Kidney epithelial cell (primary cell): ENCODE measurements at regions not wholly inside any gene's neighbourhood (a gene's known extent, or its start where the extent isn't known, plus 50 kb on each side); places are given as distances from the start of the nearest gene placed in this dataset.

Source experiments
- DNase-seq: peaks from one replicate; pipeline ENCODE4 v3.0.0-alpha.2; 2010; ENCODE audit warnings: low read depth
- H3K27me3 ChIP-seq: 2 replicates; pipeline ENCODE4 v1.6.0; 2011; ENCODE audit warnings: low read length; ENCODE audit not compliant: control insufficient read depth, insufficient read depth
- H3K36me3 ChIP-seq: 2 replicates; pipeline ENCODE4 v1.5.1; 2011; ENCODE audit warnings: low read length; ENCODE audit not compliant: control insufficient read depth, insufficient read depth
- H3K4me3 ChIP-seq: 2 replicates; pipeline ENCODE4 v1.5.1; 2011; ENCODE audit warnings: low read depth, mild to moderate bottlenecking, control low read depth, low read length
- CTCF ChIP-seq: IDR thresholded peaks from 2 replicates; pipeline ENCODE4 v1.5.1; 2011; ENCODE audit warnings: mild to moderate bottlenecking, moderate library complexity, low read length, control low read depth, inconsistent platforms; ENCODE audit not compliant: insufficient read depth, poor library complexity, severe bottlenecking

- DNase-seq = no peak
- Histone ChIP-seq H3K4me3 (no peak overlapping the region), H3K36me3 (no peaks in the 10 kb centered on the region), H3K27me3 (no peaks in the 10 kb centered on the region)
- TF ChIP-seq CTCF = no peak
These were observed 700.6 kb downstream of the HACE1 start for GRCh38 chr6:104159045-104159618.

- TF ChIP-seq CTCF = no peak
- H3K36me3 ChIP-seq = no peaks in the 10 kb centered on the region
- H3K4me3 ChIP-seq = no peak overlapping the region
- no peak for DNase-seq
- H3K27me3 ChIP-seq = no peaks in the 10 kb centered on the region
These were observed 716.0 kb downstream of the HACE1 start for GRCh38 chr6:104143757-104144156.

GRCh38 chr6:104134876-104135275 is 724.8 kb downstream of the HACE1 start:
- no peak for DNase-seq
- H3K4me3 ChIP-seq = no peak overlapping the region
- no peak for TF ChIP-seq CTCF
- no peaks in the 10 kb centered on the region for H3K27me3 ChIP-seq
- no peaks in the 10 kb centered on the region for H3K36me3 ChIP-seq

GRCh38 chr6:104130343-104130742 is 729.4 kb downstream of the HACE1 start:
- TF ChIP-seq CTCF = no peak
- H3K27me3 ChIP-seq = no peaks in the 10 kb centered on the region
- DNase-seq = no peak
- H3K36me3 ChIP-seq = no peaks in the 10 kb centered on the region
- no peak overlapping the region for H3K4me3 ChIP-seq

- DNase-seq = no peak
- no peak for TF ChIP-seq CTCF
- Histone ChIP-seq H3K27me3 (no peaks in the 10 kb centered on the region), H3K36me3 (no peaks in the 10 kb centered on the region), H3K4me3 (no peak overlapping the region)
These were observed 733.3 kb downstream of the HACE1 start for GRCh38 chr6:104126315-104127005.

- no peak for DNase-seq
- no peak for TF ChIP-seq CTCF
- no peaks in the 10 kb centered on the region for H3K36me3 ChIP-seq
- no peak overlapping the region for H3K4me3 ChIP-seq
- H3K27me3 ChIP-seq = no peaks in the 10 kb centered on the region
These were observed 736.5 kb downstream of the HACE1 start for GRCh38 chr6:104123227-104123626.
